IMR-90 (cell line): ENCODE measurements at regions not wholly inside any gene's neighbourhood (a gene's known extent, or its start where the extent isn't known, plus 50 kb on each side); places are given as distances from the start of the nearest gene placed in this dataset.

ENCODE experiments used
- ATAC-seq: fragments of 200-7000 bp; cut with Tn5 transposase; 2 replicates; pipeline ENCODE4 v1.9.1; 2020; ENCODE audit warnings: low read depth, mild to moderate bottlenecking, moderate library complexity
- BruUV-seq: library from RNA; stranded (reverse); fragments of 400-500 nt; replicated peaks from 2 replicates; lab custom pipeline; 2021; lab: Mats Ljungman, UMichigan
- CTCF ChIA-PET: fragments of 300-600 bp; formaldehyde crosslinking; extraction: SDS; loops from one replicate; lab custom pipeline; 2021; ENCODE audit warnings: antibody characterized with exemption; lab: Yijun Ruan, JAX
- POLR2A ChIA-PET: fragments of 300-600 bp; sonication (Branson Sonifier 250); formaldehyde crosslinking; loops from one replicate; lab custom pipeline; 2022; ENCODE audit warnings: antibody characterized with exemption; ENCODE audit not compliant: unreplicated experiment; lab: Charles Lee
- DNase-seq: peaks from one replicate; pipeline ENCODE4 v3.0.0; 2013
- H2AFZ ChIP-seq: replicated peaks from 2 replicates; pipeline ENCODE3; 2013; ENCODE audit warnings: low read length, mild to moderate bottlenecking; ENCODE audit not compliant: poor library complexity
- H2AK5ac ChIP-seq: 2 replicates; pipeline ENCODE4 v1.6.1; 2013; ENCODE audit warnings: low read depth, low read length, inconsistent platforms
- H2AK9ac ChIP-seq: replicated peaks from 2 replicates; pipeline ENCODE3; 2013; ENCODE audit warnings: mild to moderate bottlenecking, low read depth, low read length, moderate library complexity; ENCODE audit not compliant: poor library complexity
- H2BK120ac ChIP-seq: 2 replicates; pipeline ENCODE4 v1.6.1; 2013; ENCODE audit warnings: low read depth, low read length, inconsistent platforms
- H2BK15ac ChIP-seq: 3 replicates; pipeline ENCODE4 v1.6.1; 2013; ENCODE audit warnings: low read depth, low read length, inconsistent platforms
- H2BK20ac ChIP-seq: 2 replicates; pipeline ENCODE4 v1.6.1; 2013; ENCODE audit warnings: low read depth, mild to moderate bottlenecking, inconsistent platforms, low read length, moderate library complexity
- H2BK5ac ChIP-seq: 2 replicates; pipeline ENCODE4 v1.6.1; 2013; ENCODE audit warnings: mild to moderate bottlenecking, low read depth, low read length, inconsistent platforms; ENCODE audit not compliant: poor library complexity, severe bottlenecking
- H3K14ac ChIP-seq: replicated peaks from 2 replicates; pipeline ENCODE4 v1.6.1; 2013; ENCODE audit warnings: low read depth, low read length, inconsistent platforms
- H3K18ac ChIP-seq: 2 replicates; pipeline ENCODE4 v1.6.1; 2013; ENCODE audit warnings: low read depth, low read length, control low read depth
- H3K23ac ChIP-seq: 2 replicates; pipeline ENCODE4 v1.6.1; 2013; ENCODE audit warnings: low read depth, low read length, inconsistent platforms
- H3K27ac ChIP-seq: 2 replicates; pipeline ENCODE4 v1.5.1; 2013; ENCODE audit warnings: mild to moderate bottlenecking, control low read depth, low read length; ENCODE audit not compliant: insufficient read depth
- H3K27me3 ChIP-seq: 2 replicates; pipeline ENCODE4 v1.6.1; 2013; ENCODE audit warnings: low read length; ENCODE audit not compliant: control insufficient read depth, insufficient read depth
- H3K36me3 ChIP-seq: 2 replicates; pipeline ENCODE4 v1.6.1; 2013; ENCODE audit warnings: low read length, mixed read lengths; ENCODE audit not compliant: control insufficient read depth, insufficient read depth
- H3K4ac ChIP-seq: 2 replicates; pipeline ENCODE4 v1.6.1; 2013; ENCODE audit warnings: low read depth, low read length, inconsistent platforms
- H3K4me1 ChIP-seq: 2 replicates; pipeline ENCODE4 v1.6.1; 2013; ENCODE audit warnings: low read length, mixed read lengths; ENCODE audit not compliant: control insufficient read depth, insufficient read depth
- H3K4me2 ChIP-seq: 2 replicates; pipeline ENCODE4 v1.6.1; 2013; ENCODE audit warnings: low read depth, mild to moderate bottlenecking, control low read depth, low read length, moderate library complexity
- H3K4me3 ChIP-seq: 2 replicates; pipeline ENCODE4 v1.5.1; 2013; ENCODE audit warnings: low read depth, mild to moderate bottlenecking, control low read depth, low read length, moderate library complexity; ENCODE audit not compliant: insufficient read depth
- H3K56ac ChIP-seq: 2 replicates; pipeline ENCODE4 v1.6.1; 2013; ENCODE audit warnings: low read length, inconsistent platforms; ENCODE audit not compliant: insufficient read depth; ENCODE audit errors: extremely low read depth
- H3K79me1 ChIP-seq, 2 experiments: 2 replicates each; pipeline ENCODE4 v1.6.1; 2013; ENCODE audit warnings: low read length in 2 of 2, inconsistent platforms in 1 of 2, low read depth in 1 of 2
- H3K9ac ChIP-seq: 2 replicates; pipeline ENCODE4 v1.6.1; 2013; ENCODE audit warnings: low read depth, low read length, control low read depth
- H3K9me1 ChIP-seq: 2 replicates; pipeline ENCODE4 v1.6.1; 2013; ENCODE audit warnings: low read length, inconsistent platforms; ENCODE audit not compliant: insufficient read depth
- H3K9me3 ChIP-seq: 2 replicates; pipeline ENCODE4 v1.6.1; 2013; ENCODE audit warnings: low read length; ENCODE audit not compliant: control insufficient read depth, insufficient read depth
- H4K20me1 ChIP-seq: 2 replicates; pipeline ENCODE4 v1.6.1; 2013; ENCODE audit warnings: low read length, inconsistent platforms; ENCODE audit not compliant: insufficient read depth
- H4K5ac ChIP-seq: 2 replicates; pipeline ENCODE4 v1.6.1; 2013; ENCODE audit warnings: mild to moderate bottlenecking, low read depth, low read length, control low read depth
- H4K8ac ChIP-seq, 2 experiments: 2 replicates each; pipeline ENCODE4 v1.6.1; 2013; ENCODE audit warnings: low read depth in 2 of 2, low read length in 2 of 2, control low read depth in 1 of 2, inconsistent platforms in 1 of 2
- H4K91ac ChIP-seq: 2 replicates; pipeline ENCODE4 v1.6.1; 2013; ENCODE audit warnings: low read depth, low read length, inconsistent platforms; ENCODE audit not compliant: insufficient read depth
- BHLHE40 ChIP-seq: fragments of 150-350 bp; IDR thresholded peaks from 2 replicates; pipeline ENCODE4 v1.6.1; 2016; ENCODE audit warnings: mild to moderate bottlenecking, low read depth, low read length
- CEBPB ChIP-seq: IDR thresholded peaks from 2 replicates; pipeline ENCODE4 v1.6.1; 2012; ENCODE audit warnings: low read depth, low read length, improper control_type of control experiment
- CHD1 ChIP-seq: IDR thresholded peaks from 2 replicates; pipeline ENCODE4 v1.6.1; 2012; ENCODE audit warnings: low read depth, low read length, improper control_type of control experiment
- CTCF ChIP-seq: conservative IDR thresholded peaks from 2 replicates; pipeline ENCODE4 v1.5.1; 2012; ENCODE audit warnings: mild to moderate bottlenecking, low read depth, low read length, improper control_type of control experiment
- ELK1 ChIP-seq: fragments of 150-350 bp; IDR thresholded peaks from 2 replicates; pipeline ENCODE4 v1.6.1; 2016; ENCODE audit warnings: low read depth, mild to moderate bottlenecking, low read length, moderate library complexity, borderline replicate concordance
- FOS ChIP-seq: fragments of 150-350 bp; IDR thresholded peaks from 2 replicates; pipeline ENCODE4 v1.6.1; 2016; ENCODE audit warnings: low read depth, low read length
- MAFK ChIP-seq: IDR thresholded peaks from 2 replicates; pipeline ENCODE4 v1.6.1; 2012; ENCODE audit warnings: low read depth, low read length, improper control_type of control experiment
- MAZ ChIP-seq: IDR thresholded peaks from 2 replicates; pipeline ENCODE4 v1.6.1; 2012; ENCODE audit warnings: low read depth, mild to moderate bottlenecking, low read length, improper control_type of control experiment, moderate library complexity, borderline replicate concordance
- MXI1 ChIP-seq: IDR thresholded peaks from 2 replicates; pipeline ENCODE4 v1.6.1; 2012; ENCODE audit warnings: low read depth, mild to moderate bottlenecking, low read length, moderate library complexity, borderline replicate concordance
- NFE2L2 ChIP-seq: fragments of 150-350 bp; IDR thresholded peaks from 2 replicates; pipeline ENCODE4 v1.6.1; 2016; ENCODE audit warnings: low read depth, mild to moderate bottlenecking, low read length
- POLR2A ChIP-seq: IDR thresholded peaks from 2 replicates; pipeline ENCODE4 v1.6.1; 2012; ENCODE audit warnings: mild to moderate bottlenecking, low read depth, low read length
- RAD21 ChIP-seq: IDR thresholded peaks from 2 replicates; pipeline ENCODE4 v1.6.1; 2012; ENCODE audit warnings: low read length, improper control_type of control experiment
- RCOR1 ChIP-seq: IDR thresholded peaks from 2 replicates; pipeline ENCODE4 v1.6.1; 2012; ENCODE audit warnings: mild to moderate bottlenecking, low read length, improper control_type of control experiment; ENCODE audit not compliant: insufficient replicate concordance
- RFX5 ChIP-seq: IDR thresholded peaks from 2 replicates; pipeline ENCODE4 v1.8.0; 2012; ENCODE audit warnings: low read depth, mild to moderate bottlenecking, low read length, moderate library complexity
- SMC3 ChIP-seq: fragments of 150-350 bp; IDR thresholded peaks from 2 replicates; pipeline ENCODE4 v1.6.1; 2016; ENCODE audit warnings: low read depth, mild to moderate bottlenecking, antibody characterized with exemption, low read length, moderate library complexity
- USF2 ChIP-seq: fragments of 150-350 bp; IDR thresholded peaks from 2 replicates; pipeline ENCODE4 v1.6.1; 2017; ENCODE audit warnings: mild to moderate bottlenecking, antibody characterized with exemption, low read length, low read depth
- WGBS, 2 experiments: methylation state at CpG; one replicate each; pipeline versions ENCODE4 v1.1.5 to v1.1.7; 2013; ENCODE audit warnings: missing lambda C conversion rate in 2 of 2; ENCODE audit not compliant: insufficient read length in 1 of 2; ENCODE audit errors: extremely low coverage in 2 of 2; 5-methylcytosine and 5-hydroxymethylcytosine counted together
- dilution Hi-C: fragments of 300-500 bp; cut with HindIII; formaldehyde crosslinking; loops from one replicate; pipeline ENCODE4 v1.14.3; 2018; ENCODE audit warnings: low sequenced_read_pairs; ENCODE audit not compliant: unreplicated experiment
- in situ Hi-C: fragments of 300-500 bp; cut with MboI; formaldehyde crosslinking; loops from 3 replicates; pipeline ENCODE4 v1.14.3; 2019; ENCODE audit warnings: low sequenced_read_pairs, inconsistent platforms, mixed read lengths
- intact Hi-C: fragments of 100-400 bp; cut with micrococcal nuclease; formaldehyde crosslinking; loops from 2 replicates; pipeline ENCODE4 v1.10.0; 2022

- Histone ChIP-seq H3K18ac (peak overlapping the region; percentile 95; the same call in 1 of the 2 replicates), H4K20me1 (no peaks in the 10 kb centered on the region), H4K8ac (peak overlapping the region; percentile 51 to 88; a peak in 3 of 4 replicates), H4K5ac (no peak overlapping the region), H3K9me1 (no peaks in the 10 kb centered on the region; the same call in 1 of the 2 replicates), H3K9ac (no peak overlapping the region), H2BK5ac (peak overlapping the region; percentile 93), H2AK5ac (peak overlapping the region; percentile 50; the same call in 1 of the 2 replicates), H3K4me3 (no peak overlapping the region), H3K4me1 (peaks cover 4% of the 10 kb centered on the region), H2BK120ac (peak overlapping the region; percentile 83), H2BK15ac (no peak overlapping the region; the same call in 2 of the 3 replicates), H3K23ac (no peak overlapping the region), H4K91ac (peak overlapping the region; percentile 73; the same call in 1 of the 2 replicates), H3K27ac (no peak overlapping the region), H3K79me1 (no peaks in the 10 kb centered on the region), H2BK20ac (peak overlapping the region; percentile 91; the same call in 1 of the 2 replicates), H3K4me2 (no peak overlapping the region), H3K4ac (no peak overlapping the region; the same call in 1 of the 2 replicates), H2AFZ (no peak overlapping the region), H3K9me3 (no peaks in the 10 kb centered on the region), H3K14ac (peak overlapping the region; percentile 88), H3K56ac (no peak overlapping the region), H3K27me3 (no peaks in the 10 kb centered on the region), H3K36me3 (no peaks in the 10 kb centered on the region), H2AK9ac (no peak overlapping the region)
- ChIA-PET CTCF (interaction anchor here (0.6 kb wide), 1 partner anchor 23 kb away, joined by 3 read pairs; no protein-coding TSS in a partner anchor), POLR2A (no interaction called here)
- TF ChIP-seq RFX5 = no peak
- no peak for TF ChIP-seq CEBPB
- no peak for TF ChIP-seq SMC3
- TF ChIP-seq RAD21 = no peak
- TF ChIP-seq ELK1 = no peak
- no peak for TF ChIP-seq USF2
- TF ChIP-seq RCOR1 = no peak
- TF ChIP-seq BHLHE40 = no peak
- TF ChIP-seq MAFK = no peak
- no peak for TF ChIP-seq CTCF
- TF ChIP-seq FOS = no peak
- no peak for TF ChIP-seq MXI1
- no peak for TF ChIP-seq NFE2L2
- no peak for TF ChIP-seq MAZ
- no peak for TF ChIP-seq CHD1
- TF ChIP-seq POLR2A = no peak
- dilution Hi-C loops = no loop called here
- BruUV-seq = no TSS peak
- WGBS, 2 experiments = no CpG with 5 or more reads among the region's 4 CpGs
- in situ Hi-C loops = no loop called here
- ATAC-seq (no peak), DNase-seq (no peak)
- intact Hi-C loops = no loop called here
These were observed 739.9 kb downstream of the DIAPH3 start for GRCh38 chr13:59423708-59424340.
